GM23248 (cell line): ENCODE measurements at regions not wholly inside any gene's neighbourhood (a gene's known extent, or its start where the extent isn't known, plus 50 kb on each side); places are given as distances from the start of the nearest gene placed in this dataset. TPM values are rescaled to one million over a fixed set of nuclear protein-coding genes. Genes with fewer than 3 reads are reported as not detected.

ENCODE experiments used
- DNase-seq: peaks from one replicate; pipeline ENCODE4 v3.0.0-alpha.2; 2015
- H2AFZ ChIP-seq: fragments of 200-600 bp; sonication (generic); 2 replicates; pipeline ENCODE4 v1.6.1; 2016; ENCODE audit warnings: antibody characterized with exemption
- H3F3A ChIP-seq: fragments of 200-600 bp; sonication (generic); 2 replicates; pipeline ENCODE4 v1.6.1; 2016; ENCODE audit warnings: mild to moderate bottlenecking, antibody characterized with exemption, mixed run types; ENCODE audit not compliant: insufficient read depth
- H3K27ac ChIP-seq: fragments of 200-600 bp; sonication (generic); 2 replicates; pipeline ENCODE4 v1.5.1; 2016; ENCODE audit warnings: mild to moderate bottlenecking
- H3K27me3 ChIP-seq: fragments of 200-600 bp; sonication (generic); replicated peaks from 2 replicates; pipeline ENCODE4 v1.6.1; 2016; ENCODE audit warnings: mild to moderate bottlenecking; ENCODE audit not compliant: insufficient read depth
- H3K36me3 ChIP-seq: fragments of 200-600 bp; sonication (generic); 2 replicates; pipeline ENCODE4 v1.6.1; 2016; ENCODE audit warnings: low read depth, mild to moderate bottlenecking
- H3K4me1 ChIP-seq: fragments of 200-600 bp; sonication (generic); 2 replicates; pipeline ENCODE4 v1.6.1; 2016; ENCODE audit warnings: mild to moderate bottlenecking; ENCODE audit not compliant: insufficient read depth
- H3K4me2 ChIP-seq: fragments of 200-600 bp; sonication (generic); one replicate; pipeline ENCODE4 v1.6.1; 2016; ENCODE audit warnings: mild to moderate bottlenecking; ENCODE audit not compliant: unreplicated experiment
- H3K4me3 ChIP-seq: fragments of 200-600 bp; sonication (generic); 2 replicates; pipeline ENCODE4 v1.5.1; 2016; ENCODE audit warnings: mild to moderate bottlenecking
- H3K79me2 ChIP-seq: fragments of 200-600 bp; sonication (generic); 2 replicates; pipeline ENCODE4 v1.6.1; 2016; ENCODE audit warnings: mild to moderate bottlenecking; ENCODE audit not compliant: insufficient read depth
- H3K9ac ChIP-seq: fragments of 200-600 bp; sonication (generic); 2 replicates; pipeline ENCODE4 v1.6.1; 2016; ENCODE audit warnings: mild to moderate bottlenecking
- H3K9me2 ChIP-seq: fragments of 200-600 bp; sonication (generic); 2 replicates; pipeline ENCODE4 v1.6.1; 2016; ENCODE audit warnings: mixed run types, mild to moderate bottlenecking, moderate library complexity; ENCODE audit not compliant: insufficient read depth
- H3K9me3 ChIP-seq: fragments of 200-600 bp; sonication (generic); one replicate; pipeline ENCODE4 v1.6.1; 2017; ENCODE audit warnings: low read depth
- H4K20me1 ChIP-seq: fragments of 200-600 bp; sonication (generic); 2 replicates; pipeline ENCODE4 v1.6.0; 2016; ENCODE audit not compliant: insufficient read depth
- EZH2 ChIP-seq: fragments of 200-600 bp; sonication (generic); IDR thresholded peaks from 2 replicates; pipeline ENCODE4 v1.6.1; 2018; ENCODE audit warnings: antibody characterized with exemption, mild to moderate bottlenecking; ENCODE audit not compliant: insufficient read depth, poor library complexity, severe bottlenecking
- EZH2phosphoT487 ChIP-seq: fragments of 200-600 bp; sonication (generic); IDR thresholded peaks from 2 replicates; pipeline ENCODE4 v1.6.1; 2018; ENCODE audit warnings: antibody characterized with exemption, moderate library complexity, mild to moderate bottlenecking, low read depth; ENCODE audit not compliant: insufficient read depth
- WGBS, 2 experiments: methylation state at CpG; one replicate each; pipeline ENCODE4 v1.1.6; 2015 to 2017; ENCODE audit warnings: low lambda C conversion rate in 2 of 2, low coverage in 1 of 2; ENCODE audit errors: missing lambda C conversion rate in 2 of 2; 5-methylcytosine and 5-hydroxymethylcytosine counted together
- in situ Hi-C: fragments of 300-500 bp; cut with MboI; formaldehyde crosslinking; loops from 2 replicates; pipeline ENCODE4 v1.15.0; 2020
- small RNA-seq: library from RNA; depleted of rRNA; stranded (forward); fragments of <200 nt; gene quantifications from one replicate; pipeline ENCODE3, GENCODE V24; 2014; ENCODE audit warnings: low read depth, low replicate concordance

GRCh38 chr16:65176603-65177002 is 54.7 kb upstream of the CDH11 start:
- peak overlapping the region; percentile 48 for H3K4me2 ChIP-seq
- H3F3A ChIP-seq, result peaks cover 26% of the 10 kb centered on the region
- in situ Hi-C loops, result no loop called here
- H4K20me1 ChIP-seq, result no peaks in the 10 kb centered on the region
- 1 to 2% methylated on average over 6 of the region's 6 CpGs for WGBS, 2 experiments
- H3K27ac ChIP-seq, result peak overlapping the region; percentile 30
- H3K4me3 ChIP-seq, result peak overlapping the region; percentile 0; the same call in 1 of the 2 replicates
- no peaks in the 10 kb centered on the region for H3K9me3 ChIP-seq
- TF ChIP-seq EZH2, result no peak
- no peak for TF ChIP-seq EZH2phosphoT487
- H3K36me3 ChIP-seq, result no peaks in the 10 kb centered on the region
- peak; percentile 86 for DNase-seq
- H3K79me2 ChIP-seq, result no peaks in the 10 kb centered on the region
- H2AFZ ChIP-seq, result 0 out of 2 replicates have a peak overlapping the region, but pooled peaks have one; percentile 12
- no peaks in the 10 kb centered on the region for H3K9me2 ChIP-seq
- peaks cover 33% of the 10 kb centered on the region for H3K4me1 ChIP-seq
- 0 out of 2 replicates have a peak overlapping the region, but pooled peaks have one; percentile 0 for H3K9ac ChIP-seq
- no peaks in the 10 kb centered on the region for H3K27me3 ChIP-seq

GRCh38 chr16:65172356-65172755 is 50.5 kb upstream of the CDH11 start:
- Histone ChIP-seq H3K27ac (no peak overlapping the region), H3K4me3 (no peak overlapping the region), H2AFZ (no peak overlapping the region), H3K9me3 (no peaks in the 10 kb centered on the region), H3K9ac (no peak overlapping the region), H3K36me3 (no peaks in the 10 kb centered on the region), H3K9me2 (no peaks in the 10 kb centered on the region), H4K20me1 (no peaks in the 10 kb centered on the region), H3K27me3 (no peaks in the 10 kb centered on the region), H3F3A (peaks cover 9% of the 10 kb centered on the region), H3K4me2 (no peak overlapping the region), H3K4me1 (peaks cover 21% of the 10 kb centered on the region), H3K79me2 (no peaks in the 10 kb centered on the region)
- WGBS, 2 experiments, result 63 to 72% methylated on average over 2 of the region's 2 CpGs
- TF ChIP-seq EZH2 (no peak), EZH2phosphoT487 (no peak)
- in situ Hi-C loops, result no loop called here
- DNase-seq, result no peak

Small RNA genes in the stretch of these regions (small RNA-seq; reads per million reads assigned to genes)
- gene AC025281.1 (not detected), gene RNA5SP428 (not detected)
